ENCODE measurements at regions not wholly inside any gene's neighbourhood (a gene's known extent, or its start where the extent isn't known, plus 50 kb on each side); places are given as distances from the start of the nearest gene placed in this dataset.
"Not testable (repeated sequence)": the region's sequence is repeated elsewhere in the genome, so short reads cannot be mapped to it uniquely, and the experiment has no call there.

DNA sequence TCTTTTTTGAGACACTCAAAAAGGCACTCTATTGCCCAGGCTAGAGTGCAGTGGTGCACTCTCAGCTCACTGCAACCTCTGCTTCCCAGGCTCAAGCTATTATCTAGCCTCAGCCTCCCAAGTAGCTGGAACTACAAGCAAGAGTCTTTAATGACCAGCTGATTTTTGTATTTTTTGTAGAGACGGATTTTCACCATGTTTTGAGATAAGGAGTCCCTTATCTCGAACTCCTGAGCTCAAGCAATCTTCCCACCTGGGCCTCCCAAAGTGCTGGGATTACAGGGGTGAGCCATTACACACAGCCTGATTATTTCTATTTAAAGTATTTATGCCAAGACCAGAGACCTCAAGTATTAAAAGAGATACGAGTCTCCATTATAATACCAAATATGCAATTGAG is 566.1 kb upstream of the CA10 start:
- H3K4me3 ChIP-seq (ENCODE audit: low read depth, low read length) = no peak overlapping the region
- no peak for DNase-seq (ENCODE audit: low read depth)

- no peak for DNase-seq (ENCODE audit: low read depth)
- no peak overlapping the region for H3K4me3 ChIP-seq (ENCODE audit: low read depth, low read length)
Observed at GRCh38 chr17:52721910-52722309, 563.4 kb upstream of the CA10 start.

DNA sequence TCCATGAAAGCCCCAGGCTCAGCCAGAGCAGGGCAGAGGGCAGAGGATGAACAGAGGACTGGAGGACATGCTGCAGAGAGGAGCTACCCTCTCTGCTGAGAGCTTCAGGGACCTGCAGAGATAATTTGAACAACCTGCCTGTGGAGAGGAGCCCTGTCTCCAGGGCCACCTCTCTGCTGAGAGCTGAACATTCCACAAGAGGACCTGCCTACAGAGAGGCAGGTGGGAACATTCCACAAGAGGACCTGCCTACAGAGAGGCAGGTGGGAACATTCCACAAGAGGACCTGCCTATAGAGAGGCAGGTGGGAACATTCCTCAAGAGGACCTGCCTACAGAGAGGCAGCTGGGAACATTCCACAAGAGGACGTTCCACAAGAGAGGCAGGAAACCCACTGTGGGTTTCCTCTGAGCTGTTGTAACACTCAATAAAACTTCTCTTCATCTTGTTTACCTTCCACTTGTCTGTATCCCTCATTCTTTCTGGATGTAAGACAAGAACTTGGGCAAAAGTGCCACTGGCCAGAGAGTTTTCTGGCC is 551.9 kb upstream of the CA10 start:
- H3K4me3 ChIP-seq (ENCODE audit: low read depth, low read length) = no peak overlapping the region
- no peak for DNase-seq (ENCODE audit: low read depth)

DNA sequence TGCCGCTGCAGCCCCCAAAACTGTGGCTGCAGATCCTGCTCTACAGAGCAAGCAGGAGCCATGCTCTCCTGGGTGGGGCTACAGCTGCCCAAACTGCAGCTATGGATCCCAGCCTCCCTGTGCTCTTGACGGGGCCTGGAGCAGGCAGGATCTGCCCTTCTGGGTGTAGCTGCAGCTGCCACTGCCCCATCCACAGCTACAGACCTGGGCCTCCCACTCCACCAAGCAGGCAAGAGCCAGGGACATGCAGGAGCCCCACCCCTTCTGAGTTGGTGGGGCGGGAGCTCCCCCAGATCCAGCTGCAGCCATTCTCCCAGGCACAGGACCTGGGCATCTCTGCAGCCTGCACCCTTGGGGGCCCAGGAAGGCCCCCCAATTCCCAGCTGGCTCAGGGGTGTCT is 551.2 kb upstream of the CA10 start:
- DNase-seq (ENCODE audit: low read depth) = no peak
- no peak overlapping the region for H3K4me3 ChIP-seq (ENCODE audit: low read depth, low read length)

DNA sequence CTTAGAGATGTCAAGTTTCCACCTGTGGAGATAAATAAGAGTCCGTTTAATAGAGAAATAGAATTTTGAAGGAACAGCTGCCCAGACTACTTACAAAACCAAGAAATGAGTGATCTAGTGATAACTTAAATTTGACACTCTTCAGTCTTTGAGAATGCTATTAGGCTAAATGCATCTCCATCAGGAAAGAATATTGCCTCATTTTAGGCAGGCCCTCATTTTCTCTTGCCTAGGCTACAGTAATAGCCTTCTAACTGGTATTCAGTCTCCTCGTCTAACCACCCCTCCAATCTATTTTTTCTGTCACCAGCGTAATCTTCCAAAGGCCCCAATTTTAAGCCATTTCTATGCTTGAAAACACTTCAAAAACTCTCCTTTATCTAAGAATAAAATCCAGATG is 537.8 kb upstream of the CA10 start:
- no peak for DNase-seq (ENCODE audit: low read depth)

GRCh38 chr17:52686140-52686539 is 527.6 kb upstream of the CA10 start:
- no peak for DNase-seq (ENCODE audit: low read depth)

More for the DNA sequence above, 537.8 kb upstream of the CA10 start:
- H3K4me3 ChIP-seq (ENCODE audit: low read depth, low read length) = no peak overlapping the region

DNA sequence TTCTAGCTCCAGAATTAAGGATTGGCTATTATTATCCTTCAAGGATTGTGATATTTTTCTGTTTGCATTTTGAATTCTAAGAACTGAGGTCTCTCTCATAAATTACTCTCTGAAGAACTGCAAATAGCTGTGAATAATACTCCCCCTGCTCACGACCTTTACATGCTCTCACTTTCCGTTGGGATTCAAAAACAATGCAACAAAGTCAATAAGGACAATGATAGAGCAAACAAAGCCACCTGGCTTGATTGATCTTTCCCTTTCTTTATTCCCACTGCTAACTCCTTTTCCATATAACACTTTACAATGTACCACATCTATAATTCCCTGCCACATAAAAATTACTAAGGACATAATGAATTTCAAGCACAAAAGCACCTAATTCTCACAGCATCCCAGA is 523.0 kb upstream of the CA10 start:
- no peak overlapping the region for H3K4me3 ChIP-seq (ENCODE audit: low read depth, low read length)
- no peak for DNase-seq (ENCODE audit: low read depth)

More at GRCh38 chr17:52686140-52686539, 527.6 kb upstream of the CA10 start:
- H3K4me3 ChIP-seq (ENCODE audit: low read depth, low read length) = no peak overlapping the region

- H3K4me3 ChIP-seq (ENCODE audit: low read depth, low read length) = no peak overlapping the region
- no peak for DNase-seq (ENCODE audit: low read depth)
Observed at GRCh38 chr17:52678211-52678610, 519.7 kb upstream of the CA10 start.

GRCh38 chr17:52674686-52675085 is 516.2 kb upstream of the CA10 start:
- H3K4me3 ChIP-seq (ENCODE audit: low read depth, low read length) = no peak overlapping the region
- no peak for DNase-seq (ENCODE audit: low read depth)

- no peak overlapping the region for H3K4me3 ChIP-seq (ENCODE audit: low read depth, low read length)
- DNase-seq (ENCODE audit: low read depth) = no peak
Observed at GRCh38 chr17:52673791-52674190, 515.3 kb upstream of the CA10 start.

- H3K4me3 ChIP-seq (ENCODE audit: low read depth, low read length) = no peak overlapping the region
- no peak for DNase-seq (ENCODE audit: low read depth)
Observed at GRCh38 chr17:52666264-52666663, 507.8 kb upstream of the CA10 start.

DNA sequence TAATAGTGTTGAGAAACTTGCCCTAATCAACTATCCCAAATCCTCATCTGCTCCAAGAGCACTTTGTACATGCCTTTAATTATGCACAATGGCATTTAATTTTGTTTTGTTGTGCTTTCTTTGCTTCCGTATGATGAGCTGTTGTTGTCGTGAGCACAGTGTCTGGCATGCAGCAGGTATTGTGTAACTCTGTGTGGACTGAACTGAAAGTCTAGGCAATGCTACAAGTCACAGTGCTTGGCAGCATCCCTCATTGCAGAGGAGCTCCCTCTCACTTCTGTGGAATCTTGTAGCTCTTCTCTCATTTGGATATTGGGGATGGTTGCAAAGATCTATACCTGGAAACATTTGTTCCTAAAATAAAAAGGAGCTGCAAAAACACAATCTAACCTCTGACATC is 502.2 kb upstream of the CA10 start:
- H3K4me3 ChIP-seq (ENCODE audit: low read depth, low read length) = no peak overlapping the region
- no peak for DNase-seq (ENCODE audit: low read depth)

GRCh38 chr17:52653014-52653413 is 494.5 kb upstream of the CA10 start:
- no peak for DNase-seq (ENCODE audit: low read depth)
- no peak overlapping the region for H3K4me3 ChIP-seq (ENCODE audit: low read depth, low read length)

GRCh38 chr17:52648995-52649394 is 490.5 kb upstream of the CA10 start:
- no peak overlapping the region for H3K4me3 ChIP-seq (ENCODE audit: low read depth, low read length)
- no peak for DNase-seq (ENCODE audit: low read depth)

DNA sequence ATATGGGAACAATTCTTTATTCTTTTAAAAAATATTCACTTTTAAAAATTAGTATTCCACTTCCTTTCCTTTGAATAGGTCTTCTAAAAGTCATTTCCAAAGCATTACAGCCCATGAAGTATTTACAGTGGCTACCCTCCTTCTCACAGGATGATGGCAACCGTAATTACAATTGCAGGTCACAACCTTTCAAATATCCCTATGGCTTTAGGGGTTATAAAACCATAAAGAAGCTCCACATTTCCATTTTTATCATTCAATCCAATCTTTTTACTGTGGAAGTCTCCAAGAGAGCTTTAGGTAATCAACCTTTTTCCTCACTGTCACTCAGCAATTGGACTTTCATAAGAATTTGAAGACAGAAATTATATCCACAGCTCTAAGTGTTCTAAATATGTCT is 488.9 kb upstream of the CA10 start:
- DNase-seq (ENCODE audit: low read depth) = no peak
- H3K4me3 ChIP-seq (ENCODE audit: low read depth, low read length) = no peak overlapping the region

GRCh38 chr17:52636443-52636842 is 477.9 kb upstream of the CA10 start:
- H3K4me3 ChIP-seq (ENCODE audit: low read depth, low read length) = no peak overlapping the region
- no peak for DNase-seq (ENCODE audit: low read depth)

DNA sequence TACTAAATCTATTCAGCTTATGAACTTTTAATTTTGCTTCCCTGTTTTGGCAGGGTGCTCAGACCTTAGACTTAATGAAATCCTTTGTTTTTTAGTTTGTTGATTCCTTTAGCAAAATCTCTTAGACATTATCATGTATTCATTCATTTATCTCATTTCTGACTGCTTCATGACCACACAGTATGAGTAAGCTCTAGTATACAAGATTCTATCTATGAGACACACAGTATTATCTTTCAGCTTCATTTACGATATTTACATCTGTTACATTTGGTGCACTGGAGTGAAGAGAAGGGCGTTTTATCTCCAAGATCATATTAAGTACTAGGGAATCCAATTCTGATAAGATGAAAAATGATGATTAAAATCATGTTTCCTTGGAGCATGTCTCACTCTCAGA is 448.1 kb upstream of the CA10 start:
- H3K4me3 ChIP-seq (ENCODE audit: low read depth, low read length) = no peak overlapping the region
- no peak for DNase-seq (ENCODE audit: low read depth)

DNA sequence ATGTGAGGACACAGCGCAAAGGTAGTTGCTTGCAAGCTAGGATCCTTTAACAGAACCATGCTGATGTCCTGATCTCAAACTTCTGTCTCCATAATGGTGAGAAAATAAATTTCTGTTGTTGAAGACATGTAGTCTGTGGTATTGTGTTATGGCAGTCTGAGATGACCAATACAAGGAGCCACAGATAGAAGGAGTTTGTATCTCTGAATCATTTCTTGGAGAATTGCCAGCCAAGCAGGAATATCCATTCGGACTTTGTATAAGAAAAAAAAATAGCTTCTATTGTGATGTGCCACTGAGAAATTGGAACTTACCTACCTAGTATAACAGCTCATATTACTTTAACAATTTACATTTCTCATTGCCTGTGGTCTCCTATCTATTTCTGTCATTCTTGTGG is 447.6 kb upstream of the CA10 start:
- no peak for DNase-seq (ENCODE audit: low read depth)
- H3K4me3 ChIP-seq (ENCODE audit: low read depth, low read length) = no peak overlapping the region

DNA sequence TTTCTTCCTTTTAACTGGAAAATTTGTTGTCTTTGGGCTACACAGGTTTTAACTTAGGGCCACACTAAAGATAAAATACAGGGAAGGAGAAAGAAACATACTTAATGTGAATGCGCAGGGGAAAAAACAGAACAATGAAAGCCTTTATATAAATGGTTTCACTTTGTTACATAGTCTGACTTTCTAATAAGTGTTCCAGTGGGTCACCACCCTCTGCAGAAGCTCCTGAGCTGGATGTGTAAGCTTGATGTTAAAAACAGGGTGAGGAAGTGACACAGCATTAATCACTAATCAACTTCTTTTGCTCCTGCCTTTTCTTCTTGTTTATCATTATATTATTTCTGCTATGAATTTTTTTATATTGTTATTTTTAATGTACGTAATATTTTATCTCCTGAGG is 445.6 kb upstream of the CA10 start:
- DNase-seq (ENCODE audit: low read depth) = no peak
- H3K4me3 ChIP-seq (ENCODE audit: low read depth, low read length) = no peak overlapping the region

DNA sequence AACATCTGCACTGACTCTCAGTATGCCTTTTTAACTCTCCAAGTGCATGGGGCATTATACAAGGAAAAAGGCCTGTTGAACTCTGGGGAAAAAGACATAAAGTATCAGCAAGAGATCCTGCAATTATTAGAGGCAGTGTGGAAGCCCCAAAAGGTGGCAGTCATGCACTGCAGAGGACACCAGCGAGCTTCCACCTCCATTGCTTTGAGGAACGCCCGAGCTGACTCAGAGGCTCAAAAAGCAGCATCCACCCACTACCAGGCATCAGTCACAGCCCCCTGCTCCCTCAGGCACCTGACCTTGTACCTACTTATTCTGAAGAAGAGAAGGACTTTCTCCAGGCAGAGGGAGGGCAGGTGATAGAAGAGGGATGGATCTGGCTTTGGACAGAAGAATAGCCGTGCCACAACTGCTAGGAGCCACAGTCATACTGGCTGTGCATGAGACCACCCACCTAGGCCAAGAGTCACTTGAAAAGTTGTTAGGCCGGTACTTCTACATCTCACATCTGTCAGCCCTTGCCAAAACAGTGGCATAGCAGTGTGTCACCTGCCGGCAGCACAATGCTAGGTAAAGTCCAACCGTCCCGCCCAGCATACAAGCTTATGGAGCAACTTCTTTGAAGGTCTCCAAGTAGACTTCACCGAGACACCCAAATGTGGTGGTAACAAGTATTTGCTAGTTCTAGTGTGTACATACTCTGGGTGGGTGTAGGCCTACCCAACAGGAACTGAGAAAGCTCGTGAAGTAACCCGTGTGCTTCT is 439.1 kb upstream of the CA10 start:
- not testable (repeated sequence) for H3K4me3 ChIP-seq (ENCODE audit: low read depth, low read length); DNase-seq (ENCODE audit: low read depth)

DNA sequence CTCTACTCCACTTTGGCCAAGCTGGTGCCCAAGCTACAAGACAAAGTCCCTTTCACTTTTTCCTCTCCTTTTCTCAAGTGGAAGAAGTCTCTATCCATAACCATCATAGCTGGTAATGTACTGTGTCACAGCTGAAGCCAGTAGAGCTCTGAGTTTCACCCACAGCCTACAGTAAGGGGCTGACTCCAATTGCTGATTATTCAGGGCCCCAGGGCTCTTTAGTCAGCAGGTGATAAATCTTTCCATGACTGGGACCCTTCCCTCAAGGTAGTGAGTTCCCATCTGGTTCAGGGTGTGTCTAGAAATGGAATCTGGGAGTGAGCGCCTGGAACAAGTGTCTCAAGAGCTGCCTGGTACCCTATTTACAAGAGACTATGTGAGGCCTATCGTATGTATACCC is 436.0 kb upstream of the CA10 start:
- no peak overlapping the region for H3K4me3 ChIP-seq (ENCODE audit: low read depth, low read length)
- no peak for DNase-seq (ENCODE audit: low read depth)

Measured in skeletal muscle cell (primary cell).